HK-2 (cell line): ENCODE measurements at regions not wholly inside any gene's neighbourhood (a gene's known extent, or its start where the extent isn't known, plus 50 kb on each side); places are given as distances from the start of the nearest gene placed in this dataset.
"Not testable (repeated sequence)": the region's sequence is repeated elsewhere in the genome, so short reads cannot be mapped to it uniquely, and the experiment has no call there.

Source experiments
- DNase-seq: peaks from one replicate; pipeline ENCODE4 v3.0.0-alpha.2; 2018; ENCODE audit not compliant: unreplicated experiment

DNA sequence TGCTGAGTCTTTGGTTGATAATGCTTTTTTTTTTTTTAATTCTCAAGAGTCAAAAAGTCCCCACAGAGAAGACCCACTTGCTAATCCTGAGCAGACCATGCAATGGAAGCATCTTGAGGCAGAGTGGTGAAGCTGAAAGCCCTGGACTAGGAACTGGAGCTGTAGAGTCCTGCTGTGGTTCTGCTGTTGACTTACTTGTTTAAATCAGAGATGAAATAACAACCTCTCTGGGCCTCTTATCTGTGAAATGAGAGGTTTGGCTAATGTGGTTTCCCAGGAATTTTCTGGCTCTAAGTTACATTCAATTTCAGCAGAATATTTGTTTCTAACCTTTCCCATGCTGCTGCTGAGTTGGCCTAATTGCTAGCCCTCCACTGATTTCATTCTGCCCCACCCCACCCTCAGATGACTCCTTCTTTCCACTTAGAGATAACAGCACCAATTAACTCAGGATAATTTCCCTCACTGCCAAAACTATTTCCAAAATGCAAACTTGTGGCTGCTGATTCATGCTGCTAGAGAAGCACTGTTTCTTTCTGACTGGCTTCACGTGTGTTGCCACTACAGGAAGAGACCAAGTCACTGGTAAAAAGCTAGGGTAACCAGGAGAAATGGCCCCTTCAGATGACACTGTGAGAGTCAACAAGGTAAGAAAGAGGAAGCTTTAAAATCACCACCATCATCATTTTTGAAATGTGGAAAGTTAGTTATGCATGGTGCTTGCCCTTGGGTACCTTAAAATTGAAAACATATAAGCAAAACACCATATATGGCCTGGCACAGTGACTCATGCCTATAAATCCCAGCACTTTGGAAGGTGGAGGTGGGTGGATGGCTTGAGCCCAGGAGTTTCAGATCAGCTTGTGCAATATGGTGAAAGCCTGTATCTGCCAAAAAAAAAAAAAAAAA, 326.4 kb downstream of the DCHS2 start:
- DNase-seq, result peak; percentile 62

GRCh38 chr4:154160519-154161301, 330.9 kb downstream of the DCHS2 start:
- DNase-seq, result no peak

GRCh38 chr4:154158361-154159155, 333.0 kb downstream of the DCHS2 start:
- no peak for DNase-seq

GRCh38 chr4:154152546-154152945, 339.1 kb downstream of the DCHS2 start:
- no peak for DNase-seq

DNA sequence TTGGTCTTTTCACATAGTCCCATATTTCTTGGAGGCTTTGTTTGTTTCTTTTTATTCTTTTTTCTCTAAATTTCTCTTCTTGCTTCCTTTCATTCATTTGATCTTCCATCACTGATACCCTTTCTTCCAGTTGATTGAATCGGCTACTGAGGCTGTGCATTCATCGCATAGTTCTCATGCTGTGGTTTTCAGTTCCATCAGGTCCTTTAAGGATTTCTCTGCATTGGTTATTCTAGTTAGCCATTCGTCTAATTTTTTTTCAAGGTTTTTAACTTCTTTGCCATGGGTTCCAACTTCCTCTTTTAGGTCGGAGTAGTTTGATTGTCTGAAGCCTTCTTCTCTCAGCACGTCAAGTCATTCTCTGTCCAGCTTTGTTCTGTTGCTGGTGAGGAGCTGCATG, 342.4 kb downstream of the DCHS2 start:
- not testable (repeated sequence) for DNase-seq

GRCh38 chr4:154143720-154144119, 347.9 kb downstream of the DCHS2 start:
- no peak for DNase-seq

GRCh38 chr4:154142664-154143063, 348.9 kb downstream of the DCHS2 start:
- DNase-seq, result no peak

DNA sequence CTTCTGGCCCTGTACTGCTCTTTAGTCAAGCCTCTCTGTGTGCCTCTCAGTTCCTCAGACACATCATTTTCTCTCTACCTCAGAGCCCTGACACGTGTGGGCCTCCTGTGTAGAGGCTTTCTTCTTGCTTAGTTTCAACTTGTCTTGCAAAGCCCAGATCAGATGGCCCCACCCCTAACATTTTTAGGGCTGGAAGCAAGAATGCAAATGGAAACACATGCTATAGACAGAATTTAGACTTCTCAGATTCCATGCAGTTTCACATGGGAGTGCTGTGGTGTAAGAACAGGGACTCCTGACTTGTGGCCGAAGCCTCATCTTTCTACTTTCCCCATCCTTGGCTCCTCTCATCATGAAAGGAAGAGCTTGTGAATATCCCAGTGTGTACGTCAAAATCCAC, 350.7 kb downstream of the DCHS2 start:
- DNase-seq, result no peak

DNA sequence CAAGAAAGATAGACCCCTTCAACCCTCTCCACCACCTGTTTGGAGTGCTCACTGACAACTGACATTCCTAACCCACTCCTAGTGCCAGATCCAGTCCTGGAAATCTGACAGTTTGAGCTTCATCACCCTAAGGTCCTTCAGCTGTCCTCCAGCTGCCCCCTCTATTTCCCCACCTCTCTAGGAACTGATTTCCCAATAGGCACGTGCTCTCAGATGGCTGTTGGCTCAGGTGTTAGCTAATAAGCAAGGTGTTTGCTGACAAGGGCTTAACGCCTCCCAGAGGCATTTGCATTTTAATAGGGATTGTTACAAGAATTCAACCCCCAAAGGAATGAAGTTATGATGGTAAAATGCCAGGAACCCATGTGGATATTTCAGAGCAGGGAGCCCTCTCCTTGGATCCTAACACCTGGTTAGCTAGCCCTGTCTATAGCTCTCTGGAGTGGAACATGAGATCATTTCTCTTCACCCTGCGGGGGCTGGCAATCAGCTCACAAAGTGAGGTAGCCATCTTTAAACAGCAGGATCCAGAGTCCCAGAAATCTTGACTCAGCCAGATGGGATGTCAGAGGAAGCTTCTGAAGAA, 348.5 kb upstream of the SFRP2 start:
- DNase-seq, result no peak

DNA sequence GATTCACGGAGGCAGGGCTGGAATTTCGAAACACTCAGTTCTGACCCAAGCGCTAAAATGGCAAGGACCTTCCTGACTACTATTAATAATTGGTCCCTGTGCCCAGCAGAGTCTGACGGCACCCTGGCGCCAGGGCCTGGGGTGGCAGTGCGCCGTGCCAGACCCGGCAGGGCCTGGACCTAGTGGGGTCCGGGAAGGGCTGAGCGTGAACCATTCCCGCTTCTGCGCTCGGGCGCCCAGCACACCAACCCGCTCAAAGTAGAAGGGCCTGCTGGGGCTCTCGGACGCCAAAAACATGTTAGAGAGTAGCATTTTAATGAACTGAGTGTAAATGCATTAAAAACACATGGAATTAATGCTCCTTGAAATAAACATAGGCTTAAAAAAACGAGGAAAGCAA, 346.7 kb upstream of the SFRP2 start:
- DNase-seq, result no peak

GRCh38 chr4:154132406-154132805, 343.5 kb upstream of the SFRP2 start:
- DNase-seq, result no peak

DNA sequence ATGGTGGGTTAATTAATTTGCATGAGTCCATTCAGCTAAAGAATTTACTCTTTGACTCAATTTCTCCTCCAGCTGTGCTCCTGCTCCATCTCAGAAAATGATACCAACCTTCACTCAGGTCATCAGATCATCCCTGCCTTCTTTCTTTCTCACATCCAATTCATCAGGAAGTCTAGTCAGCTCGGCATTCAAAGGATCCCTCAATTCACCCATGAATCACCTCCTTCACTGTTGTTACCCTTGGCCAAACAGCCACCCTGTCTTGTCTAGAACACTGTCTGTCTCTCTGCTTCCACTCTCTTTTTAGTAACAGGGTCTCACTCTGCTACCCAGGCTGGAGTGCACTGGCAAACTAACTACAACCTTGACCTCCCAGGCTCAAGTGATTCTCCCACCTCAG, 337.4 kb upstream of the SFRP2 start:
- no peak for DNase-seq

- no peak for DNase-seq
These were observed 336.5 kb upstream of the SFRP2 start for GRCh38 chr4:154125340-154125739.

GRCh38 chr4:154124539-154125255, 335.8 kb upstream of the SFRP2 start:
- peak; percentile 42 for DNase-seq

GRCh38 chr4:154123897-154124296, 335.0 kb upstream of the SFRP2 start:
- no peak for DNase-seq

- DNase-seq, result no peak
These were observed 331.9 kb upstream of the SFRP2 start for GRCh38 chr4:154120690-154121345.

- no peak for DNase-seq
These were observed 331.3 kb upstream of the SFRP2 start for GRCh38 chr4:154120006-154120676.

DNA sequence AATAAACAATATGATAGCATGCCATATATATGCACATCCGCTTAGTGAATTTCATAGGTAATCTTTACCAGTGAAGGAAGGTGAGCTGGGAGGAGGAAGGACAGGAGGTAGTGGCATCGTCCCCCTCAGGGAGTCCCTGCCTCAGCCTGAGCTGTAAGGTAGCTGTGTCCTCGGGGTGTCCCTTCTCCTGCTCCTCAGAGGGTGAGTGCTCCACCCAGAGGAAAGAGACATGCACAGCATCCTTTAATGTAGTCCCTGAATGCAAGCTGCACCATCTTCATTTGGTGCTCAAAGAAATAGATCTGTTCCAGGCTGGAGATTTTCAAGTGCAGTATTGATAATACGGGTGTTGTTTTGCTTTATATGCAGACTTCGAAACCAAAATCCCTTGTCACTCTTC, 330.4 kb upstream of the SFRP2 start:
- DNase-seq, result no peak

- DNase-seq, result not testable (repeated sequence)
These were observed 328.8 kb upstream of the SFRP2 start for GRCh38 chr4:154117726-154118125.

GRCh38 chr4:154107337-154107736, 318.5 kb upstream of the SFRP2 start:
- no peak for DNase-seq
